Neural cell (in vitro differentiated cells): ENCODE measurements at regions not wholly inside any gene's neighbourhood (a gene's known extent, or its start where the extent isn't known, plus 50 kb on each side); places are given as distances from the start of the nearest gene placed in this dataset.

Experiments used
- H2AFZ ChIP-seq: fragments of 200-600, 300-800 bp; sonication (generic), shearing (Covaris generic); 2 replicates; pipeline ENCODE4 v1.6.0; 2014; ENCODE audit warnings: low read depth, mild to moderate bottlenecking, antibody characterized with exemption, low read length, moderate library complexity
- H3F3A ChIP-seq: fragments of 200-600 bp; shearing (Covaris generic); 2 replicates; pipeline ENCODE4 v1.6.1; 2016; ENCODE audit warnings: mild to moderate bottlenecking, moderate library complexity, mixed read lengths, antibody characterized with exemption, low read length; ENCODE audit not compliant: insufficient read depth, poor library complexity, severe bottlenecking
- H3K27ac ChIP-seq: fragments of 200-600, 300-800 bp; sonication (generic), shearing (Covaris generic); 2 replicates; pipeline ENCODE4 v1.5.1; 2014; ENCODE audit warnings: mild to moderate bottlenecking, low read length, moderate library complexity
- H3K27me3 ChIP-seq: fragments of 300-800, 200-600 bp; sonication (generic), shearing (Covaris generic); 2 replicates; pipeline ENCODE4 v1.6.0; 2014; ENCODE audit warnings: mild to moderate bottlenecking, low read depth, low read length, moderate library complexity; ENCODE audit not compliant: insufficient read depth
- H3K36me3 ChIP-seq: fragments of 300-800, 200-600 bp; sonication (generic), shearing (Covaris generic); 2 replicates; pipeline ENCODE4 v1.5.1; 2014; ENCODE audit warnings: mild to moderate bottlenecking, antibody characterized with exemption, low read length, moderate library complexity; ENCODE audit not compliant: insufficient read depth
- H3K4me2 ChIP-seq: fragments of 300-800, 200-600 bp; sonication (generic), shearing (Covaris generic); 2 replicates; pipeline ENCODE4 v1.6.0; 2014; ENCODE audit warnings: mild to moderate bottlenecking, low read length
- H3K4me3 ChIP-seq: fragments of 300-800, 200-600 bp; sonication (generic), shearing (Covaris generic); 2 replicates; pipeline ENCODE4 v1.5.1; 2014; ENCODE audit warnings: mild to moderate bottlenecking, low read length, moderate library complexity
- H3K79me2 ChIP-seq: fragments of 200-600 bp; shearing (Covaris generic); replicated peaks from 2 replicates; pipeline ENCODE4 v1.6.0; 2014; ENCODE audit warnings: mild to moderate bottlenecking, low read length, moderate library complexity; ENCODE audit not compliant: insufficient read depth
- H3K9ac ChIP-seq: fragments of 300-800, 200-600 bp; sonication (generic), shearing (Covaris generic); 2 replicates; pipeline ENCODE4 v1.6.1; 2016; ENCODE audit warnings: mild to moderate bottlenecking, low read length, mixed read lengths
- H3K9me2 ChIP-seq: fragments of 200-600 bp; shearing (Covaris generic); 2 replicates; pipeline ENCODE4 v1.6.1; 2016; ENCODE audit warnings: mild to moderate bottlenecking, low read length, mixed read lengths; ENCODE audit not compliant: insufficient read depth
- H3K9me3 ChIP-seq: fragments of 200-600, 300-800 bp; sonication (generic), shearing (Covaris generic); 2 replicates; pipeline ENCODE4 v1.6.1; 2016; ENCODE audit warnings: mild to moderate bottlenecking, mixed run types, low read length, moderate library complexity, mixed read lengths
- H4K20me1 ChIP-seq: fragments of 200-600 bp; shearing (Covaris generic); 2 replicates; pipeline ENCODE4 v1.6.1; 2016; ENCODE audit warnings: mild to moderate bottlenecking, mixed run types; ENCODE audit not compliant: insufficient read depth
- EP300 ChIP-seq: fragments of 450-650 bp; conservative IDR thresholded peaks from 2 replicates; pipeline ENCODE4 v1.6.1; 2014; ENCODE audit warnings: antibody characterized with exemption, mild to moderate bottlenecking, moderate library complexity; ENCODE audit not compliant: poor library complexity, severe bottlenecking
- EZH2 ChIP-seq: fragments of 200-600, 300-800 bp; shearing (Covaris generic), sonication (generic); IDR thresholded peaks from 2 replicates; pipeline ENCODE4 v1.6.1; 2014; ENCODE audit warnings: antibody characterized with exemption, low read length, borderline replicate concordance, mild to moderate bottlenecking; ENCODE audit not compliant: insufficient read depth, poor library complexity, severe bottlenecking
- MXI1 ChIP-seq: fragments of 450-650 bp; conservative IDR thresholded peaks from 2 replicates; pipeline ENCODE4 v1.6.1; 2014; ENCODE audit warnings: antibody characterized with exemption, mild to moderate bottlenecking; ENCODE audit not compliant: poor library complexity, severe bottlenecking
- POLR2AphosphoS5 ChIP-seq: IDR thresholded peaks from 2 replicates; pipeline ENCODE4 v1.6.1; 2012
- RAD21 ChIP-seq: fragments of 450-650 bp; conservative IDR thresholded peaks from 2 replicates; pipeline ENCODE4 v1.6.1; 2014; ENCODE audit warnings: antibody characterized with exemption, mild to moderate bottlenecking, moderate library complexity
- SMC3 ChIP-seq: fragments of 450-650 bp; conservative IDR thresholded peaks from 2 replicates; pipeline ENCODE4 v1.6.1; 2014; ENCODE audit warnings: antibody characterized with exemption, mild to moderate bottlenecking, moderate library complexity; ENCODE audit not compliant: poor library complexity
- TAF1 ChIP-seq: IDR thresholded peaks from 2 replicates; pipeline ENCODE4 v1.6.1; 2012; ENCODE audit warnings: low read depth
- TF ChIP-seq, protein P1 (sequence below): fragments of 450-650 bp; IDR thresholded peaks from 2 replicates; pipeline ENCODE4 v1.5.1; 2014; ENCODE audit warnings: antibody characterized with exemption, mild to moderate bottlenecking, moderate library complexity; ENCODE audit not compliant: poor library complexity, severe bottlenecking
- TF ChIP-seq, protein P2 (sequence below): IDR thresholded peaks from 2 replicates; pipeline ENCODE4 v1.6.1; 2012; ENCODE audit warnings: borderline replicate concordance

DNA sequence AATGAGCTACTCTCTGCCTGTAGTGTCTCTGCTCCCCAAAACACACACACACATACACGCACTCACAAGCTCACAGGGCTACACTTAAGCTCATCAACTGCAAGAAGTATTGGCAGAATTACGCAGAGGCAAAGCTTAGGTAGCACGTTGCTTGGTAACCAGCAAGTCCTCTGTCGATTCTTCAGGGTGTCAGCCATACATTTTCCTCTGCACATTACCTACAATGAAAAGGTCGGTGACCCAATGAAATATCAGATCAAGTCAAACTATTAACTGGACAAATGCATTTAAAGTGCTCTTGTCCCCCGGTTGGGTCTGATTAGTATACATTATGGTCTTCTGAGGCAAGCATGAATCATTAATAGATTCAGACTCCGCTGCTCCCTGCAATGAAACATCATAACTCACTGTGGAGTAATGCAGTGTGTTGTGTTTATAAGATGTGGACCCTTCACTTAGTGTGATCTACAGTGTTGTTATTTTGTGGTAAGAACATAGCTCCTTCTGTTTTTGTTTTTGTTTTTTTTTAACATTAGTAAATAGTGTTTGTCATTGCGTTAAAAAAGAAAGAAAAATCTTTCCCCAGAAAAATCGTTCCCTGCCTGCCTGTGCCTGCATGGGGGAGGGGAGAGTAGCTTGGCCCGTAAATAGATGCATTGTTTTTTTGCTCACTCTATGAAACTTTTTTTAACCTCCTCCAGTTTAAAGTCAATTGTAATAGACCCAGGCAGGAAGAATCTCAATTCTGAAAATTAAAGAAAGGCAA, 325.5 kb downstream of the SFMBT2 start:
- peak overlapping the region; percentile 80 for H3K27ac ChIP-seq
- peak overlapping the region; percentile 32 for H3K4me2 ChIP-seq

DNA sequence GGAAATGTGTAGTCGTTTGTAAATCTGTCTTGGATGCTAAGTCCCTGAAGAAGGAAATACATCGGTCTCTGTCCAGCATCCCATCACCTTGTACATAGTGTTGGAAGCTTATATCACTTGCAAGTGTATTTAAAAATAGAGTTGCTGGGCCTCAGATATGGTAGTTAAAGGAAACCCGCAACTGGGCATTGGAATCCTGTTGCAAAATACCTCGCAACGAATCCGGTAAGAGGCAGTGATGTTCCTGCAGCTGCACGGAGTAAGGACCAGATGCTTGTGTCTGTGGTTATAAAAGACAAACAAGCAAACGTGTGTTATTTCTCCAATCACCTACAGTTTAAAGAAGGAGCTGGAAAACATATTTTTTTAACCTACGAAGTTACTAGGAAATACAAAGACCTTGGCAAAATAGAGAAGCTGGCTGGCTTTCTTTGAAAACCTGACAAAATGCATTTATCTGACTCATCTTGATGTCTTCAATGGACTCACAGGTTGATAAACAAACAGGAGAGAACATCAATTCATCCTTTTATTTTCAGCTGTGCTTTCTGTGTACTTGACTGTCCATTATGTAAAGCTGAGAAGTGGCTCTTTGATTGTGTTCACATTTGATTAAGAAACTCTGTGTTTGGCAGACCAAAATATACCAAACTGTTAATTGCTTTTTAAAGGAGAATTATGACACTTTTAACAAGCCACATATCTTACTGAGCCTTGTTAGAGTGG, 326.4 kb downstream of the SFMBT2 start:
- Histone ChIP-seq H3K4me2 (peak overlapping the region; percentile 32), H3F3A (no peaks in the 10 kb centered on the region), H3K36me3 (no peaks in the 10 kb centered on the region), H3K79me2 (no peaks in the 10 kb centered on the region), H3K27ac (peak overlapping the region; percentile 80), H3K27me3 (no peaks in the 10 kb centered on the region), H2AFZ (no peak overlapping the region), H3K9ac (peak overlapping the region; percentile 43), H3K9me3 (no peaks in the 10 kb centered on the region), H3K9me2 (no peaks in the 10 kb centered on the region), H4K20me1 (no peaks in the 10 kb centered on the region), H3K4me3 (peak overlapping the region; percentile 45)
- no peak for TF ChIP-seq TAF1
- TF ChIP-seq POLR2AphosphoS5: no peak
- TF ChIP-seq EZH2: no peak

More for the DNA sequence above, 325.5 kb downstream of the SFMBT2 start:
- H3K4me3 ChIP-seq: peak overlapping the region; percentile 45
- H3K9ac ChIP-seq: peak overlapping the region; percentile 43
- peak overlapping the region; percentile 31 for H2AFZ ChIP-seq
- H4K20me1 ChIP-seq: no peaks in the 10 kb centered on the region
- no peaks in the 10 kb centered on the region for H3F3A ChIP-seq
- H3K79me2 ChIP-seq: no peaks in the 10 kb centered on the region
- no peaks in the 10 kb centered on the region for H3K36me3 ChIP-seq
- H3K9me3 ChIP-seq: no peaks in the 10 kb centered on the region
- H3K9me2 ChIP-seq: no peaks in the 10 kb centered on the region
- TF ChIP-seq, protein P1, sequence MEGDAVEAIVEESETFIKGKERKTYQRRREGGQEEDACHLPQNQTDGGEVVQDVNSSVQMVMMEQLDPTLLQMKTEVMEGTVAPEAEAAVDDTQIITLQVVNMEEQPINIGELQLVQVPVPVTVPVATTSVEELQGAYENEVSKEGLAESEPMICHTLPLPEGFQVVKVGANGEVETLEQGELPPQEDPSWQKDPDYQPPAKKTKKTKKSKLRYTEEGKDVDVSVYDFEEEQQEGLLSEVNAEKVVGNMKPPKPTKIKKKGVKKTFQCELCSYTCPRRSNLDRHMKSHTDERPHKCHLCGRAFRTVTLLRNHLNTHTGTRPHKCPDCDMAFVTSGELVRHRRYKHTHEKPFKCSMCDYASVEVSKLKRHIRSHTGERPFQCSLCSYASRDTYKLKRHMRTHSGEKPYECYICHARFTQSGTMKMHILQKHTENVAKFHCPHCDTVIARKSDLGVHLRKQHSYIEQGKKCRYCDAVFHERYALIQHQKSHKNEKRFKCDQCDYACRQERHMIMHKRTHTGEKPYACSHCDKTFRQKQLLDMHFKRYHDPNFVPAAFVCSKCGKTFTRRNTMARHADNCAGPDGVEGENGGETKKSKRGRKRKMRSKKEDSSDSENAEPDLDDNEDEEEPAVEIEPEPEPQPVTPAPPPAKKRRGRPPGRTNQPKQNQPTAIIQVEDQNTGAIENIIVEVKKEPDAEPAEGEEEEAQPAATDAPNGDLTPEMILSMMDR: no peak
- TF ChIP-seq, protein P2, sequence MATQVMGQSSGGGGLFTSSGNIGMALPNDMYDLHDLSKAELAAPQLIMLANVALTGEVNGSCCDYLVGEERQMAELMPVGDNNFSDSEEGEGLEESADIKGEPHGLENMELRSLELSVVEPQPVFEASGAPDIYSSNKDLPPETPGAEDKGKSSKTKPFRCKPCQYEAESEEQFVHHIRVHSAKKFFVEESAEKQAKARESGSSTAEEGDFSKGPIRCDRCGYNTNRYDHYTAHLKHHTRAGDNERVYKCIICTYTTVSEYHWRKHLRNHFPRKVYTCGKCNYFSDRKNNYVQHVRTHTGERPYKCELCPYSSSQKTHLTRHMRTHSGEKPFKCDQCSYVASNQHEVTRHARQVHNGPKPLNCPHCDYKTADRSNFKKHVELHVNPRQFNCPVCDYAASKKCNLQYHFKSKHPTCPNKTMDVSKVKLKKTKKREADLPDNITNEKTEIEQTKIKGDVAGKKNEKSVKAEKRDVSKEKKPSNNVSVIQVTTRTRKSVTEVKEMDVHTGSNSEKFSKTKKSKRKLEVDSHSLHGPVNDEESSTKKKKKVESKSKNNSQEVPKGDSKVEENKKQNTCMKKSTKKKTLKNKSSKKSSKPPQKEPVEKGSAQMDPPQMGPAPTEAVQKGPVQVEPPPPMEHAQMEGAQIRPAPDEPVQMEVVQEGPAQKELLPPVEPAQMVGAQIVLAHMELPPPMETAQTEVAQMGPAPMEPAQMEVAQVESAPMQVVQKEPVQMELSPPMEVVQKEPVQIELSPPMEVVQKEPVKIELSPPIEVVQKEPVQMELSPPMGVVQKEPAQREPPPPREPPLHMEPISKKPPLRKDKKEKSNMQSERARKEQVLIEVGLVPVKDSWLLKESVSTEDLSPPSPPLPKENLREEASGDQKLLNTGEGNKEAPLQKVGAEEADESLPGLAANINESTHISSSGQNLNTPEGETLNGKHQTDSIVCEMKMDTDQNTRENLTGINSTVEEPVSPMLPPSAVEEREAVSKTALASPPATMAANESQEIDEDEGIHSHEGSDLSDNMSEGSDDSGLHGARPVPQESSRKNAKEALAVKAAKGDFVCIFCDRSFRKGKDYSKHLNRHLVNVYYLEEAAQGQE: no peak
- no peak for TF ChIP-seq EZH2
- TF ChIP-seq SMC3: peak; percentile 8
- TF ChIP-seq EP300: peak; percentile 75
- TF ChIP-seq MXI1: no peak
- TF ChIP-seq POLR2AphosphoS5: peak; percentile 79
- no peak for TF ChIP-seq TAF1
- peak; percentile 37 for TF ChIP-seq RAD21
- H3K27me3 ChIP-seq: no peaks in the 10 kb centered on the region
